ENCODE measurements at regions not wholly inside any gene's neighbourhood (a gene's known extent, or its start where the extent isn't known, plus 50 kb on each side); places are given as distances from the start of the nearest gene placed in this dataset.
"Not testable (repeated sequence)": the region's sequence is repeated elsewhere in the genome, so short reads cannot be mapped to it uniquely, and the experiment has no call there.

DNA sequence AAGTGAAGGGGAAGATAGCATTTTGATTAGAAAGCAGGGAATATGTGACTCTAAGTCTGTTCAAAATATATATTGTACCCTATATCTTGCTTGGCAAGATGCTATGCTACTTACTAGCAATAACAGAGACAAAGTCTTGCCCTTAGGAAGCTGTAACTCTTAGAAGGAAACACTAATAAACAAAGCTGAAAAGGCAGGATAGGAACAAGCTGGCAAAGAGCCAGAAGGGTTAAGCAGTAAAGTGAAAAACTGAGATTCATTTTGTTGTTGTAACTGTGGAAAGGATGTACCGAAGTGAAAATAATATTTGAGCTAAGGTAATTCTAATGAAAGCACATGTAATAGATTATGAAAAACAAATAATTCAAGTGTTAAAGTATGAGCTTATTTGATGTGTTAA, 527.1 kb upstream of the FLRT2 start:
- TF ChIP-seq CTCF (IDR thresholded peaks at IDR 0.05; ENCODE audit: insufficient read depth, low read length, severe bottlenecking): no peak

DNA sequence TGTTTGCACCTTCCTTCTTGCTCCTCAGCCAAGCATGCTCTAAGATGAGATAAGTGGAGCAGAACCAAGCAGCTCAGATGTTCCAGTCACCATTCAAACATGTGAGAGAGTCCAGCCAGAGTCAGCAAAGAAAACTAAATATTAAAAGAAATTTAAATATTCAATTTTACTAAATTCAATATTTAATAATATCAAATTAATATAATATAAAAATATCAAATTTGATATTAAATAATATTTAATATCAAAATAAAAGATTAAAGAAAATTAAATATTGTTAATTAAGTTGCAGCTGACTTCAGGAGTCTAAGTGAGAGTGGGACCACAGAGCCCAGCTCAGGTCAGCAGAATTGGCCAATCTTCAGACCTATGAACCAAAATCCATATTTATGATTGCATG, 526.1 kb upstream of the FLRT2 start:
- Histone ChIP-seq H3K27me3 (ENCODE audit: control insufficient read depth, insufficient read depth, low read length) (no peaks in the 10 kb centered on the region), H3K36me3 (ENCODE audit: control insufficient read depth, insufficient read depth, low read length) (no peaks in the 10 kb centered on the region), H3K4me3 (ENCODE audit: low read depth, low read length) (no peak overlapping the region)
- TF ChIP-seq CTCF (IDR thresholded peaks at IDR 0.05; ENCODE audit: insufficient read depth, low read length, severe bottlenecking): no peak
- DNase-seq (ENCODE audit: low read depth) (no peak), FAIRE-seq (no peak)

More for the DNA sequence above, 527.1 kb upstream of the FLRT2 start:
- H3K36me3 ChIP-seq (ENCODE audit: control insufficient read depth, insufficient read depth, low read length): no peaks in the 10 kb centered on the region
- no peaks in the 10 kb centered on the region for H3K27me3 ChIP-seq (ENCODE audit: control insufficient read depth, insufficient read depth, low read length)
- no peak for FAIRE-seq
- H3K4me3 ChIP-seq (ENCODE audit: low read depth, low read length): no peak overlapping the region
- DNase-seq (ENCODE audit: low read depth): no peak

DNA sequence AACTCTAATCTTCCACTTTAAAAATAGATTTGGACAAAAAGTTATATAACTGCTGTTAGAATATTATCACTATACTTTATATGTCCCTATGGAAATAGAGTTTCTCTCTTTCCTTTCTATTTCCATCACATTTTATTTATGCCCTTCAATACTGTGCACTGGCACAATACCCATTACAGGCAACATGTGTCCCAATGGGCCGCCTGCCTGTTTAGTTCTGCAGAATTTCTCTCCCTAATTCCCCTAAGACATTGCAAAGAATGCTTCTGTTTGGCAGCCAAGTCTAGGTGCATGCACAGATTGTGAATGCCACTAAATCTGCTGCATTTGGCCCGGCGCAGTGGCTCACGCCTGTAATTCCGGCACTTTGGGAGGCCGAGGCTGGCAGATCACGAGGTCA, 520.4 kb upstream of the FLRT2 start:
- DNase-seq (ENCODE audit: low read depth) (no peak), FAIRE-seq (no peak)
- Histone ChIP-seq H3K4me3 (ENCODE audit: low read depth, low read length) (no peak overlapping the region), H3K27me3 (ENCODE audit: control insufficient read depth, insufficient read depth, low read length) (no peaks in the 10 kb centered on the region), H3K36me3 (ENCODE audit: control insufficient read depth, insufficient read depth, low read length) (no peaks in the 10 kb centered on the region)
- no peak for TF ChIP-seq CTCF (IDR thresholded peaks at IDR 0.05; ENCODE audit: insufficient read depth, low read length, severe bottlenecking)

DNA sequence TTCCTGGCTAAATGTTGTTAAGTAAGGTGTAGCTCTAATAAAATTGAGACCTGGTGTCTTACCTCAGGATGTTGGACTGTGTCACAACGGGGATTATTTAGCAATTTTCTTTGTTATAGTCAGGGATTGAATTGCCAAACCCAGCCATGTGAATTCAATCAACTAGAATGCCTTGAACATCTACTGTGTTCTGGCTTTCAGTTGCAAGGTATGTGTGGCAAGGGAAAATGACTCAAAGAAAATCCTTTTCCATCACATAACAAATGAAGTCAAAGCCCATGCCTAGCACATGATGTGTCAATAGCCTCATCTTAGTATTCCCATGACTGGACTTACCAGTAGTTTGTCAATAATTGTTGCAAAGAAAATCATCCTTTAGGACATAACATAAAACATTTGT, 519.8 kb upstream of the FLRT2 start:
- Histone ChIP-seq H3K36me3 (ENCODE audit: control insufficient read depth, insufficient read depth, low read length) (no peaks in the 10 kb centered on the region), H3K27me3 (ENCODE audit: control insufficient read depth, insufficient read depth, low read length) (no peaks in the 10 kb centered on the region), H3K4me3 (ENCODE audit: low read depth, low read length) (no peak overlapping the region)
- FAIRE-seq (no peak), DNase-seq (ENCODE audit: low read depth) (peak; percentile 12)
- TF ChIP-seq CTCF (IDR thresholded peaks at IDR 0.05; ENCODE audit: insufficient read depth, low read length, severe bottlenecking): no peak

DNA sequence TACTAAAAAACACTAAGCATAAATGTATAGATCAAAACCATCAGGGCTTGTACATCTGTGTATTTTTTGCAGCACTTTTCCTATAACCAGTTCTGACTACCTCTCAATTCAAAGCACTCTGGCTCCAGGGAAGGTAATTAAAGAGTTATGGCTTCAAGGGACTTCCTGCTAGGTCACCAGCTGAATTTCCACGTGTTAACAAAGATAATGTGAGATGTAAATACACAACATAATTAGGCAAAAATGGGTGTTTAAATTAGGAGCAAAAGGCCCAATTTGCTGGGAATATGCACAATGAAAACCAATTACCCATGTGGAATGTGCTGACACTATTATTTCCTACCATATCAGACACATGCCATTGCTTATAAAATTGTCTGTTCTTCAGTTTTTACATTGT, 513.4 kb upstream of the FLRT2 start:
- no peak for DNase-seq (ENCODE audit: low read depth)
- Histone ChIP-seq H3K36me3 (ENCODE audit: control insufficient read depth, insufficient read depth, low read length) (no peaks in the 10 kb centered on the region), H3K4me3 (ENCODE audit: low read depth, low read length) (no peak overlapping the region), H3K27me3 (ENCODE audit: control insufficient read depth, insufficient read depth, low read length) (no peaks in the 10 kb centered on the region)
- FAIRE-seq: no peak
- TF ChIP-seq CTCF (IDR thresholded peaks at IDR 0.05; ENCODE audit: insufficient read depth, low read length, severe bottlenecking): no peak

GRCh38 chr14:85023866-85024265, 506.1 kb upstream of the FLRT2 start:
- not testable (repeated sequence) for H3K27me3 ChIP-seq (ENCODE audit: control insufficient read depth, insufficient read depth, low read length); H3K4me3 ChIP-seq (ENCODE audit: low read depth, low read length); DNase-seq (ENCODE audit: low read depth); H3K36me3 ChIP-seq (ENCODE audit: control insufficient read depth, insufficient read depth, low read length); FAIRE-seq
